ENCODE measurements at regions not wholly inside any gene's neighbourhood (a gene's known extent, or its start where the extent isn't known, plus 50 kb on each side); places are given as distances from the start of the nearest gene placed in this dataset.

DNA sequence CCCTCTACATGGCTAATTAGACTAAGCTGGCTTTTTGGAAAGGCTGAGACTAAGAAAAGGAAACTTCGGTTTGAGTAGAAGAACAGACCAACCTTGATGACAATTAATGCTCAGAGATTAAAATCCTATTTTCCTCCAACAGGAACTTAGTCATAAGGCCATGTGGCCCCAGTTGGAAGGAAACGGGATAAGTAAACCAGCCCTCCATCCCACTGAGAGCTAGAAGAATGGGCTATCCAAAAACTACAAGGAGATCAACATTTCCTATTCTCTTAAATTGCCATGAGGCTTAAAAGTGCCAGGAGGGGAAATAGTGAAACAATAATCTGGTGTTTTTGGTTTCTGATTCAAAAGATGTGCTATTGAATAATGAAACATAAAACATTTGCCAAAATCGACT lies 216.6 kb downstream of the PAX3 start:
- TF ChIP-seq, protein P1, sequence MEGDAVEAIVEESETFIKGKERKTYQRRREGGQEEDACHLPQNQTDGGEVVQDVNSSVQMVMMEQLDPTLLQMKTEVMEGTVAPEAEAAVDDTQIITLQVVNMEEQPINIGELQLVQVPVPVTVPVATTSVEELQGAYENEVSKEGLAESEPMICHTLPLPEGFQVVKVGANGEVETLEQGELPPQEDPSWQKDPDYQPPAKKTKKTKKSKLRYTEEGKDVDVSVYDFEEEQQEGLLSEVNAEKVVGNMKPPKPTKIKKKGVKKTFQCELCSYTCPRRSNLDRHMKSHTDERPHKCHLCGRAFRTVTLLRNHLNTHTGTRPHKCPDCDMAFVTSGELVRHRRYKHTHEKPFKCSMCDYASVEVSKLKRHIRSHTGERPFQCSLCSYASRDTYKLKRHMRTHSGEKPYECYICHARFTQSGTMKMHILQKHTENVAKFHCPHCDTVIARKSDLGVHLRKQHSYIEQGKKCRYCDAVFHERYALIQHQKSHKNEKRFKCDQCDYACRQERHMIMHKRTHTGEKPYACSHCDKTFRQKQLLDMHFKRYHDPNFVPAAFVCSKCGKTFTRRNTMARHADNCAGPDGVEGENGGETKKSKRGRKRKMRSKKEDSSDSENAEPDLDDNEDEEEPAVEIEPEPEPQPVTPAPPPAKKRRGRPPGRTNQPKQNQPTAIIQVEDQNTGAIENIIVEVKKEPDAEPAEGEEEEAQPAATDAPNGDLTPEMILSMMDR (IDR thresholded peaks at IDR 0.05; ENCODE audit: low read length) = no peak
- no peak for TF ChIP-seq EZH2 (IDR thresholded peaks at IDR 0.05; ENCODE audit: borderline replicate concordance, low read length)
